Panc1 (cell line): ENCODE measurements at regions not wholly inside any gene's neighbourhood (a gene's known extent, or its start where the extent isn't known, plus 50 kb on each side); places are given as distances from the start of the nearest gene placed in this dataset.

Experiments
- ATAC-seq: fragments of 200-7000 bp; cut with Tn5 transposase; 2 replicates; pipeline ENCODE4 v1.9.1; 2020; ENCODE audit warnings: mild to moderate bottlenecking, moderate library complexity
- BruUV-seq: library from RNA; stranded (reverse); fragments of 400-500 nt; replicated peaks from 2 replicates; lab custom pipeline; 2021; lab: Mats Ljungman, UMichigan
- CTCF ChIA-PET: fragments of 300-600 bp; sonication (Branson Sonifier 250); formaldehyde crosslinking; loops from one replicate; lab custom pipeline; 2022; ENCODE audit warnings: antibody characterized with exemption; lab: Charles Lee
- POLR2A ChIA-PET: fragments of 300-600 bp; sonication (Branson Sonifier 250); formaldehyde crosslinking; loops from one replicate; lab custom pipeline; 2022; ENCODE audit warnings: antibody characterized with exemption; lab: Charles Lee
- DNase-seq: peaks from one replicate; pipeline ENCODE4 v3.0.0-alpha.2; 2010; ENCODE audit warnings: low read depth, low spot score
- H3K27ac ChIP-seq: 2 replicates; pipeline ENCODE4 v1.5.1; 2011; ENCODE audit warnings: mild to moderate bottlenecking, low read length, inconsistent platforms
- H3K27me3 ChIP-seq: fragments of 200-500 bp; sonication (Bioruptor generic); 2 replicates; pipeline ENCODE4 v1.6.0; 2014; ENCODE audit warnings: low read length, inconsistent platforms; ENCODE audit not compliant: control insufficient read depth, insufficient read depth
- H3K36me3 ChIP-seq: fragments of 200-500 bp; sonication (Bioruptor generic); 2 replicates; pipeline ENCODE4 v1.5.1; 2014; ENCODE audit warnings: inconsistent platforms, mild to moderate bottlenecking, low read length, moderate library complexity; ENCODE audit not compliant: control insufficient read depth, insufficient read depth
- H3K4me1 ChIP-seq: 2 replicates; pipeline ENCODE4 v1.5.1; 2011; ENCODE audit warnings: inconsistent platforms, mild to moderate bottlenecking, low read length, moderate library complexity; ENCODE audit not compliant: control insufficient read depth, insufficient read depth
- H3K4me3 ChIP-seq, 2 experiments: 2 replicates each; pipeline ENCODE4 v1.5.1; 2011 to 2012; ENCODE audit warnings: low read depth in 2 of 2, low read length in 2 of 2, mild to moderate bottlenecking in 2 of 2, inconsistent platforms in 1 of 2, moderate library complexity in 1 of 2
- H3K9me3 ChIP-seq: fragments of 200-500 bp; sonication (Bioruptor generic); 2 replicates; pipeline ENCODE4 v1.5.1; 2014; ENCODE audit warnings: low read depth, mild to moderate bottlenecking, inconsistent platforms, low read length, moderate library complexity; ENCODE audit not compliant: control insufficient read depth, insufficient read depth
- CTCF ChIP-seq: fragments of 450-650 bp; IDR thresholded peaks from 2 replicates; pipeline ENCODE4 v1.5.1; 2017; ENCODE audit warnings: mild to moderate bottlenecking
- POLR2AphosphoS5 ChIP-seq: IDR thresholded peaks from 2 replicates; pipeline ENCODE4 v1.6.1; 2012; ENCODE audit warnings: mild to moderate bottlenecking, low read depth, low read length, moderate library complexity
- SIN3A ChIP-seq: IDR thresholded peaks from 2 replicates; pipeline ENCODE4 v1.6.1; 2012; ENCODE audit warnings: low read depth, mild to moderate bottlenecking, low read length, moderate library complexity, borderline replicate concordance; ENCODE audit not compliant: insufficient read depth
- TCF7L2 ChIP-seq: IDR thresholded peaks from 2 replicates; pipeline ENCODE4 v1.6.1; 2011; ENCODE audit warnings: mild to moderate bottlenecking, low read depth, low read length, inconsistent platforms
- in situ Hi-C: cut with HindIII; loops from 2 replicates; pipeline ENCODE4 v1.10.0; 2016; ENCODE audit warnings: low sequenced_read_pairs, low pct_unique_long_range_greater_than_20kb
- intact Hi-C: fragments of 100-400 bp; cut with micrococcal nuclease; formaldehyde crosslinking; loops from one replicate; pipeline ENCODE4 v1.10.0; 2022; ENCODE audit not compliant: unreplicated experiment
- TF ChIP-seq, protein P1 (sequence below), 2 experiments: IDR thresholded peaks; 2 replicates each; pipeline ENCODE4 v1.6.1; 2011 to 2012; ENCODE audit warnings: low read depth in 2 of 2, control low read depth in 1 of 2, low read length in 1 of 2, mild to moderate bottlenecking in 1 of 2, moderate library complexity in 1 of 2; ENCODE audit not compliant: insufficient read depth in 1 of 2

GRCh38 chr3:157631478-157631877, 128.3 kb upstream of the VEPH1 start:
- no TSS peak for BruUV-seq
- CTCF ChIA-PET, result no interaction called here
- Histone ChIP-seq H3K4me3 (no peak overlapping the region), H3K27me3 (peaks cover 3% of the 10 kb centered on the region; the same call in 1 of the 2 replicates), H3K36me3 (no peaks in the 10 kb centered on the region), H3K27ac (no peak overlapping the region), H3K4me1 (no peaks in the 10 kb centered on the region), H3K9me3 (no peaks in the 10 kb centered on the region)
- in situ Hi-C loops, result no loop called here
- POLR2A ChIA-PET, result no interaction called here
- intact Hi-C loops, result no loop called here
- DNase-seq (no peak), ATAC-seq (no peak)
- TF ChIP-seq, protein P1, sequence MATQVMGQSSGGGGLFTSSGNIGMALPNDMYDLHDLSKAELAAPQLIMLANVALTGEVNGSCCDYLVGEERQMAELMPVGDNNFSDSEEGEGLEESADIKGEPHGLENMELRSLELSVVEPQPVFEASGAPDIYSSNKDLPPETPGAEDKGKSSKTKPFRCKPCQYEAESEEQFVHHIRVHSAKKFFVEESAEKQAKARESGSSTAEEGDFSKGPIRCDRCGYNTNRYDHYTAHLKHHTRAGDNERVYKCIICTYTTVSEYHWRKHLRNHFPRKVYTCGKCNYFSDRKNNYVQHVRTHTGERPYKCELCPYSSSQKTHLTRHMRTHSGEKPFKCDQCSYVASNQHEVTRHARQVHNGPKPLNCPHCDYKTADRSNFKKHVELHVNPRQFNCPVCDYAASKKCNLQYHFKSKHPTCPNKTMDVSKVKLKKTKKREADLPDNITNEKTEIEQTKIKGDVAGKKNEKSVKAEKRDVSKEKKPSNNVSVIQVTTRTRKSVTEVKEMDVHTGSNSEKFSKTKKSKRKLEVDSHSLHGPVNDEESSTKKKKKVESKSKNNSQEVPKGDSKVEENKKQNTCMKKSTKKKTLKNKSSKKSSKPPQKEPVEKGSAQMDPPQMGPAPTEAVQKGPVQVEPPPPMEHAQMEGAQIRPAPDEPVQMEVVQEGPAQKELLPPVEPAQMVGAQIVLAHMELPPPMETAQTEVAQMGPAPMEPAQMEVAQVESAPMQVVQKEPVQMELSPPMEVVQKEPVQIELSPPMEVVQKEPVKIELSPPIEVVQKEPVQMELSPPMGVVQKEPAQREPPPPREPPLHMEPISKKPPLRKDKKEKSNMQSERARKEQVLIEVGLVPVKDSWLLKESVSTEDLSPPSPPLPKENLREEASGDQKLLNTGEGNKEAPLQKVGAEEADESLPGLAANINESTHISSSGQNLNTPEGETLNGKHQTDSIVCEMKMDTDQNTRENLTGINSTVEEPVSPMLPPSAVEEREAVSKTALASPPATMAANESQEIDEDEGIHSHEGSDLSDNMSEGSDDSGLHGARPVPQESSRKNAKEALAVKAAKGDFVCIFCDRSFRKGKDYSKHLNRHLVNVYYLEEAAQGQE (IDR thresholded peaks at IDR 0.05; ENCODE audit: insufficient read depth in 1 of 2, low read depth in 2 of 2, low read length in 1 of 2), result no peak
- TF ChIP-seq SIN3A (no peak), POLR2AphosphoS5 (no peak), CTCF (no peak), TCF7L2 (no peak)

GRCh38 chr3:157626817-157627216, 123.6 kb upstream of the VEPH1 start:
- ATAC-seq (no peak), DNase-seq (no peak)
- intact Hi-C loops (no loop called here), in situ Hi-C loops (no loop called here)
- CTCF ChIA-PET, result no interaction called here
- H3K36me3 ChIP-seq, result no peaks in the 10 kb centered on the region
- H3K27ac ChIP-seq, result no peak overlapping the region
- BruUV-seq, result no TSS peak
- POLR2A ChIA-PET, result no interaction called here
- H3K9me3 ChIP-seq, result no peaks in the 10 kb centered on the region
- no peaks in the 10 kb centered on the region for H3K27me3 ChIP-seq
- no peaks in the 10 kb centered on the region for H3K4me1 ChIP-seq
- TF ChIP-seq TCF7L2 (no peak), CTCF (no peak), SIN3A (no peak), POLR2AphosphoS5 (no peak)
- no peak overlapping the region for H3K4me3 ChIP-seq
